CD4-positive, alpha-beta T cell treated with Interleukin-1 beta for 1 hour (primary cell): ENCODE measurements at regions not wholly inside any gene's neighbourhood (a gene's known extent, or its start where the extent isn't known, plus 50 kb on each side); places are given as distances from the start of the nearest gene placed in this dataset.

Experiments
- DNase-seq, 2 donors: peaks; one replicate each; pipeline ENCODE4 v3.0.0-alpha.2; 2020 to 2022

- DNase-seq, result no peak
Observed at GRCh38 chr2:41870265-41870585, 177.6 kb upstream of the PKDCC start.

GRCh38 chr2:41871080-41871479 is 176.7 kb upstream of the PKDCC start:
- no peak for DNase-seq

GRCh38 chr2:41872646-41873045 is 175.2 kb upstream of the PKDCC start:
- DNase-seq, result no peak

GRCh38 chr2:41873102-41874031 is 174.5 kb upstream of the PKDCC start:
- DNase-seq, result no peak

- DNase-seq, result no peak
Observed at GRCh38 chr2:41877114-41877678, 170.6 kb upstream of the PKDCC start.

GRCh38 chr2:41878056-41878455 is 169.8 kb upstream of the PKDCC start:
- DNase-seq, result no peak

- no peak for DNase-seq
Observed at GRCh38 chr2:41878716-41879234, 169.0 kb upstream of the PKDCC start.

- DNase-seq, result no peak
Observed at GRCh38 chr2:41879235-41879916, 168.4 kb upstream of the PKDCC start.

GRCh38 chr2:41880561-41881243 is 167.1 kb upstream of the PKDCC start:
- no peak for DNase-seq

GRCh38 chr2:41881249-41881648 is 166.6 kb upstream of the PKDCC start:
- no peak for DNase-seq

GRCh38 chr2:41884718-41885117 is 163.1 kb upstream of the PKDCC start:
- DNase-seq, result no peak

GRCh38 chr2:41886145-41886664 is 161.6 kb upstream of the PKDCC start:
- no peak for DNase-seq

GRCh38 chr2:41886757-41887156 is 161.1 kb upstream of the PKDCC start:
- no peak for DNase-seq

- no peak for DNase-seq
Observed at GRCh38 chr2:41890341-41890740, 157.5 kb upstream of the PKDCC start.

GRCh38 chr2:41892476-41892875 is 155.3 kb upstream of the PKDCC start:
- DNase-seq, result no peak

GRCh38 chr2:41894563-41895333 is 153.1 kb upstream of the PKDCC start:
- DNase-seq, result no peak

- DNase-seq, result no peak
Observed at GRCh38 chr2:41895334-41895664, 152.5 kb upstream of the PKDCC start.

GRCh38 chr2:41896186-41896846 is 151.5 kb upstream of the PKDCC start:
- DNase-seq, result peak; percentile 13 to 51

GRCh38 chr2:41899189-41899588 is 148.6 kb upstream of the PKDCC start:
- no peak for DNase-seq

- no peak for DNase-seq
Observed at GRCh38 chr2:41900101-41900577, 147.7 kb upstream of the PKDCC start.

GRCh38 chr2:41902897-41903296 is 144.9 kb upstream of the PKDCC start:
- no peak for DNase-seq
